Fibroblast of skin of left biceps (primary cell): ENCODE measurements at regions not wholly inside any gene's neighbourhood (a gene's known extent, or its start where the extent isn't known, plus 50 kb on each side); places are given as distances from the start of the nearest gene placed in this dataset.

Source experiments
- DNase-seq, 2 experiments: peaks; one replicate each; pipeline ENCODE4 v3.0.0-alpha.2; 2013; ENCODE audit warnings: low read depth in 2 of 2

DNA sequence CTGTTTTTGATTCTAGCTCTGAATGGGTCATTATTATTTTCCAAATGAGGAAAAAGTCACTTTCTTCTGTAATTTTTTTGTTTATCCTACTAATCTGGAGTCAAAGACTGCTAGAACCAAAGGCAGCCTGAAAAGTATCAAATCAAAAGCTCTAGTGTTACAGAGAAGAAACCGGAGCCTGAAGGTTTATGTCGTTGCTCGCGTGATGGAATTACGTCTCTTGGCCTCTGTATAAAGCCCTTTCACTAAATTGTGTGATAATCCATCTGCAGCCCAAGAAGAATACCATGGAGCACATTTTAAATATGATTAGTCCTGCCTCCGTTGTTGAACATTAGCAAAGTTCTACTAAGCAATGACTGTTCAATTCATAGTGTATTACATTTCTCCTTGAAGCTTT, 738.6 kb downstream of the C6orf118 start:
- no peak for DNase-seq

DNA sequence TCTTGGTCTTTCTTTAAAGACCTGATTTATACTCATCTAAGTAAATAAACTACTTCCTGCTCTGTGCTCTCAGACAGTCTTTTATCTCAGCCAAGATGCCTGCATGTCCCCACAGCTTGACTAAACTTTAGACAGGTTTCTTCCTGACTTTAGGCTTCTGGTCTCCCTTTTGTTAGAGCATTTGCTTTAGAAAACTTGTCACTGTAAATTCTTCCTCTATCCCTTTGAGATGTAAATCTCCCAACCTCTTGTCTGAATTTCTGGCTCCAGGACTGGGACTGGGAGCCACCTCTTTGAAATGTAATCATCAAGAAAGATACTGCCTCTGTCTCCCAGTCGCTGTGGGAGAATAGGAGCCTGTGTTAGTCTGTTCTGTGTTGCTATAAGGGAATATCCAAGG, 739.9 kb downstream of the C6orf118 start:
- DNase-seq, result no peak

- DNase-seq, result no peak
Observed at GRCh38 chr6:164563924-164564323, 745.5 kb downstream of the C6orf118 start.

GRCh38 chr6:164561656-164562055, 747.7 kb downstream of the C6orf118 start:
- no peak for DNase-seq

DNA sequence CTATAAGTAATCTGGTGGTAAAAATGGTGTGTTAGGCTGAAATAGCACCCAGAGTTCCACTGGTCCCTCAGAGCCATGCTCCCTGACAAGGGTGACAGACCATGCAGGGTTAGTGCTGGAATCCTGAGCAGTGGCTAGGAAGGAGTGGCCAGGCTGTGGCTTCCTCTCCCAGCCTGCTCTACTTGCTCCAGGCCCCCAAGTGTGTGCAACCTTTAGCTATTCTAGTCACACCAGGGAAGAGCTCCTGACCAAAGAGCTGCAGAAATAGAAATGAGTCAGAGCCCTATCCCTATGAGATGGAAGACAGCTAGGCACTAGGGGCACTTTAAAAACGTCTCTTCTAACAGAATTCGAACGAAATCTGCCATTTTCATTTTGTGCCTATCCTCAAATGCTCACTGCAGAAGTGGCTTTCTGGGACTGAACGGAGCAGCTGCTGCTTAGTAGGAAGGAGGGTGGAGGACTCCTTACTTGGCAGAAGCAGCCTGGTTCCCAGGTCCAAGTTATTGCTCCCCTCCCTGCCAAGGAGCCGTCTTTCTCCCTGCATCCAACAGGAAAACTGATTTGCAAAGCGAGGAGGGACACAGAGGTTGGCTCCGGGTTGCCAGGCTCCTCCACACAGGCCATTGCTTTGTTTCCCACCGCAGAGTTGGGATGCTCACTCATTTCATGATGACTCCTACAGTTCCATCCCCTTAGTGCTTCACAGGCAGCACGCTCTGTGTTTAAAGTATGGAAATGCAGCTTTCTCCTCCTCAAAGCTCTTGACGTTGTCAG, 754.5 kb downstream of the C6orf118 start:
- DNase-seq, result no peak

DNA sequence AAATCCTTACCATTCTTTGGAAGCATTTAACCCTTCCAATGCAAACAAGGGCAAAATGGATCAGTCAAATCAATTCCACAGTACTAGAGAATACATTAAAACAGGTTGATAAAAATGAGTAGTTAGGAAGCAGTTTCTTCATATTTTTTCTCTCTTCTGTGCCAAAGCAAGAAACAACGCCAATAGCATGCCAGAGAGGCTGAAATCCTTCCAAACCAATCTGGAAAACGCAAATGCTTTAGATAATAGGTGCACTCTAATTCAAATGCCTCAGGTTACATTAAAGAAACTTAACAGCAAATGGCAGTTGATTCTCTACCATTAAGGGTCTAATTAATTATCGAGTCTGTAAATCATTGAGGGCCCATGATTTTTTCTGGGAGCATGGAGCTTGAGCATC, 755.2 kb downstream of the C6orf118 start:
- DNase-seq, result no peak

DNA sequence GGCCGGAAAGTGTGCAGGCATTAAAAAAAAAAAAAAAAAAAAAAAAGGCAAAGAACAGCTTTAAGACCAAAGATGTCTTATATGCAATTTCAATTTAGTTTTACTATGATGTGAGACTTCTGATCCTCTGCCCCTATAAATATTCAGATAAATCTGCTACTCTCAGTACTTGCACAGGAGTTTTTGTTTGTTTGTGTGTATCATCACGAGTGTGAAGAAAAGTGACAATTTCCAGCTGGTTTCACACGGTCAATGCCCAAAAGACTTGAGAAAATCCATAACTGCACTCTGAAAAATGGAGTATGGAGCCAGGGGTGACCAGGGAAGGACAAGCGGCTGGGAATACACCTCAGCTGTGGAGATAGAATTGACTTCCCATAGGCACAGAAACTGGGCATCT, 757.7 kb downstream of the C6orf118 start:
- DNase-seq, result no peak

DNA sequence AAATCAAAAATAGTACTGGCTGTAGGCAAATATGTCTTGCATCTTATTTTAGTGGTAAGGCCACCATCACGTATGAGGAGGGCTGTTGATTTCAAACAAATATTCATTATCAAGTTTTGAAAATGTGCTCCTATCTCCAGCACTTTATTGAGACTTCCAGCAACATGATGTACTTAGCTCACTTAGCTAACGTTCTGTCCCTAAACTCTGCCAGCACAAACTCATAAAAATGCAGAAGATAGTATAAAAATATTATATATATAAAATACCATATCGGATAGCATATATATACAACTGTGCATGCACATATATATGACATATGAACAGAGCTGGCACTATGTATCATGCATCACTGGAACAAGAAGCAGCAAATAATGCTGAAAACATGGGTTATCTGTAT, 762.3 kb downstream of the C6orf118 start:
- DNase-seq, result no peak

GRCh38 chr6:164546263-164546662, 763.1 kb downstream of the C6orf118 start:
- no peak for DNase-seq

GRCh38 chr6:164534070-164534766, 775.2 kb downstream of the C6orf118 start:
- DNase-seq, result no peak

- no peak for DNase-seq
Observed at GRCh38 chr6:164533045-164533362, 776.4 kb downstream of the C6orf118 start.

- DNase-seq, result no peak
Observed at GRCh38 chr6:164532198-164533044, 777.0 kb downstream of the C6orf118 start.

DNA sequence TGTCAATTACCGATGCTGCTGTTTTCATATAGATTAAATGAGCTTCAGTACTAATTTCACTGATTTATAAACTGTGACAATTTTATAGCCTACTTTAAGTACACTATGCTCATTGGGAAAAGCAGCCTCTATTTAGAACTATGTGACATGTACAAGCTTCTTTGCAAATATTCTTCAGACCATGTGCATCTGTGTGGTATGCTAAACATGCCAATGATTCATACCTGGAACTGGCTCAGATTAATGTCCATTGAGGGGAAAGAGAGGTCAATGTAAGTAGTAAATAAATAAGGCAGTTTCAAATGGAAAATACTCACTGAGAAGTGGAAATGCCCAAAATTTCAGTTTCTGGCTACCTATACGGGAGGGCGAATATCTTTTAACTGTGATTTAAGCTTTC, 777.7 kb downstream of the C6orf118 start:
- DNase-seq, result no peak

DNA sequence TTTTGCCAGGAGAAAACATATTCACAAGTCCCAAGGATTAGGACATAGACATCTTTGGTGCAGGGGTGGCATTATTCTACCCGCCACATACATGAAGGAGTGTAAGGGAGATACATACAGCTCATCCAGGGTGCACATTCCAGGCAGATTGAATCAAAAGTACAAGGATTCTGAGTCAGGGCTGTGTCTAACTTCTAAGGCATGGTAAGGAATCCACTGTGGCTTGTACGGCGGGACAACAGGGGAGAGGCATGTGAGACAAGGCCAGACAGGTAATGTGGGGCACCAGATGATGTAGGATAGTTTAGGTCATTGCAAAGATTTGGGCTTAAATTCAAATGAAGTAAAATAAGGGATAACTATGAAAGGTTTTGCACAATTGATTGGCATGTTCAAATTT, 780.9 kb downstream of the C6orf118 start:
- no peak for DNase-seq

DNA sequence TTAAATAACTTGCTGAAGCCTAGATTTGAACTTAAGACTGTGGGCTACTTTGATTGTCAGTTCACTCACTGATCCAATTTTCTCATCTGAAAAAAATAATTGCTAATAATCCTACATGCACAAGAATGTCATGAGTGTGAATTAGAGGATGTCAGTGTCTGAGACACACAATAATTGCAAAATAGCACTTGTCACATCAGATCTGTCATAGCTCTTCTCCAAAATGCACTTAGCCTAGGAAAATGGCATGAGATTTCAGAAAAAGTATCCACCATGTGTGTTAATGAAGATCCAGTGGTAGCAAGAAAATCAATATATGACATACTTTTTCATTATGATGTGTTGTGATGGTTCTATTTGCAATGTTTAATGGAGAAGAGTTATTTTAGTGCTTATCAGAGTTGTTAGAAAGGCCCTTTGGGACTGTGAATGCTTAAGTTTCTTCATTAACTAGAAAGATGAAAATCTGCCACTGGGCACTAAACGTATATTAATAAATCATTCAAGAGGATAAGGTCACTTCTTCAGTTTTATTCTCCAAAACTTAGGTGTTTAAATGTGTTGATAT, 786.2 kb downstream of the C6orf118 start:
- DNase-seq, result no peak

GRCh38 chr6:164520916-164521315, 788.5 kb downstream of the C6orf118 start:
- DNase-seq, result no peak

- DNase-seq, result no peak
Observed at GRCh38 chr6:164507206-164507940, 802.0 kb downstream of the C6orf118 start.

DNA sequence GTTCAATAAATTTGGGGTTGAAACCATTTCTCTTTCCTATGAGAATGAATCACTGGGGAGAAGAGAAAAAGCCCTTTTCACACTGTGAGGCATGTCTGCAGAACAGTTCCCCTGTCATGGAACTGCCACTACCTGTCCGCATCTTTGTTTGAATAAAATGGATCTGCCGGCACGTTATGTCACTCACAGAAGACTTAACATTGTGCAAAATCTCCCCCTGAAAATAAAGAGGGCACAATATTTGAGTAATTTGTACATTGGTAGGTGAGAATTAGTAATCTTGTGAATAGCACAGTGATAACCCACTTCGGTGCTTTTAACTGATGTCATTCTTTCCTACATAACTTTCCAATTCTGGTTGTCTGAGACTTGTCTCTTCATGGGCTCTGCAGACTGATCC, 804.0 kb downstream of the C6orf118 start:
- DNase-seq, result no peak

DNA sequence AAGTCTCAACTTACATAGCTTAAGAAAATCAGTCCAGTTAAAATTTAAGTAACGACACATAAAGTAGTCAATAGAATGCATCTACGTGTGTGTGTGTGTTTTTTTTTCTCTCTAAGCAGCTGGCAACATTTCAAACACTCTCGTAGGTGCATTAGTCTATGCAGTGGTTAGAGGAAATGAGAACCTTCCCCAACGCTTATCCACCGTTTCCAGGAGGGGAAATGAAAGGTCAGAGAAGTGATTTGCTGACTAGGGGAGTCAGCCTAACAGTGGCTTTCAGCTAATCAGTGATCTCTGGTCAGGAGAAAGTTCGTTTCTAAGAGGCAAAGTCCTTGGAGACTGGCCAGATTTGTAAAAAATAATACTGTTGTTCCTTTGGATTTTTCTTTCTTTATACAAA, 806.6 kb downstream of the C6orf118 start:
- no peak for DNase-seq

DNA sequence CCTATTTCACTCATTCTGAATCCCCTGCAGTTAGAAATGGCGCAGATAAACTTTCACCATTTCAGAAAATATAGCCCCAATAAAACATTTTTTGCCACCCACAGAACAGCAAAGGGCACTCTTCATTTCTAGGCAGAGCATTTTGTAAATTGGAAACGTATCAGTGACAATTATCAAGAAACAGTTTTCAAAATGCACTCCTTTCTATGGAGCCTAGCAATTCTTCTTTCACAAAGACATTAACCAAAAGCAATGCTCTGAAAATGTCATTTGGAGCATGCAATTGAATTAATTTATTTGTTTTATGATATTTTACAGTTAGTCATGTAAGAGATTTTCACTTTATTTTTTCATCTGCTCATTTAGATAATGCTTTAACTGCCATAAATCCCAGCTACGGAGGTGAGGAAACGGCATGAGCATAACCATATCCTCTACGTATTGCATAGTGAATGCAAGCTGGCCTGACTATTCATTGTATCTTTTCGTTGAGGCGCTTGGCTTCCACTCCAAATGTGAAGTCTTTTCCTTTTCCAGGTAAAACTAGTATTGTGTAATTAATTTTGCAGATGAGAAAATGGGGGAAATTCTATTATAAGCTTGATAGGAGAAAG, 813.4 kb downstream of the C6orf118 start:
- DNase-seq, result no peak

DNA sequence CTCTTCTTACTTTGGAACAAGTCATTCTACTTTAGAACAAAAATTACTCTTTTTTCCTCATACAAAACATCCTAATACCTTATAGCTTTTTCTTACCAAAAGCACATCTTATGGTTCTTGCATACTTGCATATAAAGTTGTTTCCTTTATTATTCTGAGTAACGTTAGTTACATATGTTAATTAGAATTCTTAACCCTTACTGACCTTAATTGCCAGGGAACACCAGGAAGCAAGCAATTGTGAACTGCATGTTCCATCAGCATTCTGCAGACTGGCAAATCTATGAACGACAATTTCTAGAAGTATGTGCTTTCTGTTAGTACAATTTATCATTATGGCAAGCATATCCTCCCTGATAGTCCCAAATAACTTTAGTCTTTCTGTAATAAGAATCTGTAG, 831.0 kb downstream of the C6orf118 start:
- no peak for DNase-seq
